ENCODE measurements at regions not wholly inside any gene's neighbourhood (a gene's known extent, or its start where the extent isn't known, plus 50 kb on each side); places are given as distances from the start of the nearest gene placed in this dataset.

- Histone ChIP-seq H4K8ac (ENCODE audit: low read depth in 2 of 2, low read length in 2 of 2) (no peak overlapping the region), H3K4me2 (ENCODE audit: low read depth, low read length) (no peak overlapping the region), H3K56ac (ENCODE audit: extremely low read depth, insufficient read depth, low read length) (no peak overlapping the region), H3K23ac (ENCODE audit: low read depth, low read length) (no peak overlapping the region), H3K36me3 (ENCODE audit: control insufficient read depth, insufficient read depth, low read length) (no peaks in the 10 kb centered on the region), H3K9ac (ENCODE audit: low read depth, low read length) (no peak overlapping the region), H3K4ac (ENCODE audit: low read depth, low read length) (no peak overlapping the region), H3K79me1 (ENCODE audit: low read depth in 1 of 2, low read length in 2 of 2) (no peaks in the 10 kb centered on the region), H4K20me1 (ENCODE audit: insufficient read depth, low read length) (no peaks in the 10 kb centered on the region), H2BK15ac (ENCODE audit: low read depth, low read length) (no peak overlapping the region), H3K18ac (ENCODE audit: low read depth, low read length) (no peak overlapping the region), H2AK5ac (ENCODE audit: low read depth, low read length) (no peak overlapping the region), H2BK5ac (ENCODE audit: low read depth, low read length, poor library complexity, severe bottlenecking) (no peak overlapping the region), H2BK20ac (ENCODE audit: low read depth, low read length) (no peak overlapping the region), H3K9me3 (ENCODE audit: control insufficient read depth, insufficient read depth, low read length) (no peaks in the 10 kb centered on the region), H3K4me3 (ENCODE audit: insufficient read depth, low read depth, low read length) (no peak overlapping the region), H3K27ac (ENCODE audit: insufficient read depth, low read length) (no peak overlapping the region), H3K14ac (replicated peaks; ENCODE audit: low read depth, low read length) (no peak overlapping the region), H2AFZ (replicated peaks; ENCODE audit: low read length, poor library complexity) (no peak overlapping the region), H3K4me1 (ENCODE audit: control insufficient read depth, insufficient read depth, low read length) (no peaks in the 10 kb centered on the region), H2BK120ac (ENCODE audit: low read depth, low read length) (no peak overlapping the region), H3K9me1 (ENCODE audit: insufficient read depth, low read length) (no peaks in the 10 kb centered on the region), H4K5ac (ENCODE audit: low read depth, low read length) (no peak overlapping the region), H2AK9ac (replicated peaks; ENCODE audit: low read depth, low read length, poor library complexity) (no peak overlapping the region), H3K27me3 (ENCODE audit: control insufficient read depth, insufficient read depth, low read length) (no peaks in the 10 kb centered on the region), H4K91ac (ENCODE audit: insufficient read depth, low read depth, low read length) (no peak overlapping the region)
- POLR2A ChIA-PET (ENCODE audit: unreplicated experiment): no interaction called here
- TF ChIP-seq RFX5 (IDR thresholded peaks at IDR 0.05; ENCODE audit: low read depth, low read length): no peak
- no peak for TF ChIP-seq POLR2A (IDR thresholded peaks at IDR 0.05; ENCODE audit: low read depth, low read length)
- TF ChIP-seq MXI1 (IDR thresholded peaks at IDR 0.05; ENCODE audit: borderline replicate concordance, low read depth, low read length): no peak
- TF ChIP-seq NFE2L2 (IDR thresholded peaks at IDR 0.05; ENCODE audit: low read depth, low read length): no peak
- TF ChIP-seq CHD1 (IDR thresholded peaks at IDR 0.05; ENCODE audit: low read depth, low read length): no peak
- no peak for TF ChIP-seq USF2 (IDR thresholded peaks at IDR 0.05; ENCODE audit: low read depth, low read length)
- no peak for TF ChIP-seq ELK1 (IDR thresholded peaks at IDR 0.05; ENCODE audit: borderline replicate concordance, low read depth, low read length)
- TF ChIP-seq MAFK (IDR thresholded peaks at IDR 0.05; ENCODE audit: low read depth, low read length): no peak
- no peak for TF ChIP-seq CTCF (conservative IDR thresholded peaks at IDR 0.05; ENCODE audit: low read depth, low read length)
- no peak for TF ChIP-seq MAZ (IDR thresholded peaks at IDR 0.05; ENCODE audit: borderline replicate concordance, low read depth, low read length)
- dilution Hi-C loops (cut with HindIII; ENCODE audit: low sequenced_read_pairs, unreplicated experiment): no loop called here
- intact Hi-C loops (cut with micrococcal nuclease): no loop called here
- WGBS, 2 experiments (ENCODE audit: extremely low coverage in 2 of 2, insufficient read length in 1 of 2): no CpG with 5 or more reads among the region's 3 CpGs
- no peak for DNase-seq
- no peak for ATAC-seq (ENCODE audit: low read depth)
- CTCF ChIA-PET: interaction anchor here (0.6 kb wide), 1 partner anchor 62 kb away, joined by 3 read pairs; no protein-coding TSS in a partner anchor
- in situ Hi-C loops (cut with MboI; ENCODE audit: low sequenced_read_pairs): no loop called here
- no TSS peak for BruUV-seq (replicated peaks)
Observed at GRCh38 chr2:181224866-181225265, 232.3 kb upstream of the ITGA4 start.
